ENCODE measurements at regions not wholly inside any gene's neighbourhood (a gene's known extent, or its start where the extent isn't known, plus 50 kb on each side); places are given as distances from the start of the nearest gene placed in this dataset.
A peak's percentile ranks its signal among the peaks of the same experiment; 100 is the strongest.

DNA sequence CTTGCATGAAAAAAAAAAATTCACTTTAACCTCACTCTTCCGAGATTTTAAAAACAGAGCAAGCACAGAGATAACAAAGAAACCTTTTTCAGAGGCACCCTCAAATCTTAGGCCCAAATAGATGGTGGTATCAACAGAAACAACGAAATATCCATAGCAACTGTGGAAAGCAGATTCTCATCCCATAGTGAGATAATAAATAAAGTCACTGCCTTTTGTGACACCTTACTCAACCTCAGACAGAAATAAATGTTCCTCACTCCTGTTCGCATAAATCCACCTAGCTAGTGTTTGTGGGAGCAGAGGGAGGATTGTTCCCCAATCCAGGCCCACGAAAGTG lies 60.9 kb upstream of the RTN4 start:
- intact Hi-C loops (cut with micrococcal nuclease), result no loop called here
- Mint-ChIP-seq H3K36me3 (ENCODE audit: insufficient read depth, unreplicated experiment) (no peaks in the 10 kb centered on the region), H3K27me3 (ENCODE audit: insufficient read depth, unreplicated experiment) (no peaks in the 10 kb centered on the region), H3K27ac (ENCODE audit: low read depth, unreplicated experiment) (peak overlapping the region; percentile 98), H3K4me3 (ENCODE audit: unreplicated experiment) (no peak overlapping the region), H3K9me3 (ENCODE audit: unreplicated experiment) (no peaks in the 10 kb centered on the region), H3K4me1 (ENCODE audit: insufficient read depth, unreplicated experiment) (peaks cover 41% of the 10 kb centered on the region)
- DNase-seq (ENCODE audit: unreplicated experiment), result no peak
- BruUV-seq (replicated peaks), result no TSS peak
- ChIA-PET POLR2A (interaction anchor here (0.7 to 7.4 kb wide), 4 partner anchors 8 to 60 kb away, joined by 3 to 62 read pairs (median 6); partner anchors contain the start of gene RTN4), CTCF (interaction anchor here (2.3 kb wide), 1 partner anchor 63 kb away, joined by 9 read pairs; no protein-coding TSS in a partner anchor)
- TF ChIP-seq, protein P1, sequence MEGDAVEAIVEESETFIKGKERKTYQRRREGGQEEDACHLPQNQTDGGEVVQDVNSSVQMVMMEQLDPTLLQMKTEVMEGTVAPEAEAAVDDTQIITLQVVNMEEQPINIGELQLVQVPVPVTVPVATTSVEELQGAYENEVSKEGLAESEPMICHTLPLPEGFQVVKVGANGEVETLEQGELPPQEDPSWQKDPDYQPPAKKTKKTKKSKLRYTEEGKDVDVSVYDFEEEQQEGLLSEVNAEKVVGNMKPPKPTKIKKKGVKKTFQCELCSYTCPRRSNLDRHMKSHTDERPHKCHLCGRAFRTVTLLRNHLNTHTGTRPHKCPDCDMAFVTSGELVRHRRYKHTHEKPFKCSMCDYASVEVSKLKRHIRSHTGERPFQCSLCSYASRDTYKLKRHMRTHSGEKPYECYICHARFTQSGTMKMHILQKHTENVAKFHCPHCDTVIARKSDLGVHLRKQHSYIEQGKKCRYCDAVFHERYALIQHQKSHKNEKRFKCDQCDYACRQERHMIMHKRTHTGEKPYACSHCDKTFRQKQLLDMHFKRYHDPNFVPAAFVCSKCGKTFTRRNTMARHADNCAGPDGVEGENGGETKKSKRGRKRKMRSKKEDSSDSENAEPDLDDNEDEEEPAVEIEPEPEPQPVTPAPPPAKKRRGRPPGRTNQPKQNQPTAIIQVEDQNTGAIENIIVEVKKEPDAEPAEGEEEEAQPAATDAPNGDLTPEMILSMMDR (IDR thresholded peaks at IDR 0.05; ENCODE audit: unreplicated experiment), result no peak

DNA sequence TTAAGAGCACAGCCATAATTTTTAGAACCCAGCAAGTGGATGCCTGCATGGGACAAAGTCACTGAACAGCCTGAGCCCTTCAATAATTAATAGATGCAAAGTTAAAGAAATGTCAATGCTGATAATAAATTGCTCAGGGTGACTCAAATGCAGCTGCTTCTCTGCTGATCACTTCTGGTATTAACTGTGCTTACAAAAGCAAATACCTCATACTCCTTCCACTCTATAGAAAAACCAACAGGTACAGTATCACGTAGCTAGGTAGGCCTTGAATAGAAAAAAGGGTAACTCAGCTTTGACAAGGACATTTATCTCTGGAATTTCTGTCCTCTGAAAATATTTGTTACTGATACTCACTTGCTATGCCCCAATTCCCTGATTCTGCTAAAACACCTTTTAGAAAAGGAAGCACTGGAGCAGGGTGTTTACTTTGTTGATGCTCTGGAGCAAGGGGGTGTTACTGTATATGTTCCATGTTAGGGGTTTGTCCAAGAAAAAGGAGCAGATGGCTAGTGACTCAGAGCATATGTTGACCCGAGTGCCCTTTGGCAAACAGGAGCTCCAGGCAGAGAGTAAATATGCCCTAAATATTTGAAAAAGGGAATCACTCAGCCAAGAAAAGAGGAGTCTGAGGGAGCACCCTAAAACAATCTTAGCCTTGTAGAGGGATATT lies 59.1 kb upstream of the RTN4 start:
- peak; percentile 79 for DNase-seq (ENCODE audit: unreplicated experiment)
- H3K27me3 Mint-ChIP-seq (ENCODE audit: insufficient read depth, unreplicated experiment), result no peaks in the 10 kb centered on the region
- H3K27ac Mint-ChIP-seq (ENCODE audit: low read depth, unreplicated experiment), result peak overlapping the region; percentile 98
- no TSS peak for BruUV-seq (replicated peaks)
- intact Hi-C loops (cut with micrococcal nuclease), result no loop called here
- TF ChIP-seq, protein P1 (IDR thresholded peaks at IDR 0.05; ENCODE audit: unreplicated experiment), result no peak
- H3K4me3 Mint-ChIP-seq (ENCODE audit: unreplicated experiment), result peak overlapping the region; percentile 55
- peaks cover 40% of the 10 kb centered on the region for H3K4me1 Mint-ChIP-seq (ENCODE audit: insufficient read depth, unreplicated experiment)
- ChIA-PET POLR2A (interaction anchor here (0.6 to 7.4 kb wide), 8 partner anchors 8 to 1005 kb away, joined by 3 to 62 read pairs (median 4); partner anchors contain the start of genes CLHC1, RPS27A and RTN4), CTCF (interaction anchor here (1.0 to 2.4 kb wide), 5 partner anchors 15 to 270 kb away, joined by 4 to 9 read pairs (median 5); no protein-coding TSS in a partner anchor)
- no peaks in the 10 kb centered on the region for H3K9me3 Mint-ChIP-seq (ENCODE audit: unreplicated experiment)
- no peaks in the 10 kb centered on the region for H3K36me3 Mint-ChIP-seq (ENCODE audit: insufficient read depth, unreplicated experiment)

DNA sequence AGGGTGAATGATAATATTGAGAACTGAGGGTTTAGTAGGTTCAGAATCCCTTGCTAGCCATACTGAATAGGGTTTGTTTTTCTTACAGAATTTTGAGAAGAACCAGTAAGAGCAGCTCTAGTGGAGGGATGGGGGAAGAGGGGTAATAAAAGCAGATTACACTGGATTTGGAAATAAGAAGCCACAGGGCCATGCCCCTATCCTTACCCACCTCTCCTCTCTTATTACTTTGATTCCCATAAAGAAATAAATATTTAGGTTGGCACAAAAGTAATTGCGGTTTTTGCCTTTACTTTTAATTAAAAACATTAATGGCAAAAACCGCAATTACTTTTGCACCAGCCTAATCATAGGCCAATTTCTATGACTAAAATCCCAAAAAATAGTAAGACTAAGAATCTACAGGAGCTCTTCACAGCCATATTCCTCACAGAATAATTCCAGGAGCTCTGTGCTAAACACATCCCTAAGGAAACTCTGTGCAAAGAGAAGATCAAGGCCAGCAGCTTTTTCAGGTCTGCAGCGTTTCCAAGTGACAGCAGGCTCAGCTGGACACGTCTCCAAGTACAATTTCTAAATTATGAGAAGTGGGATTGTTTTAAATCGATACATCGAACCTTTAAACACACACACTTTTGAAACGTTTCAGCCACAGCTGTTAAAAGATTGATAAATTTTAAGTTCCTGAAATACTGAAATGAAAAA lies 58.4 kb upstream of the RTN4 start:
- TF ChIP-seq, protein P1 (IDR thresholded peaks at IDR 0.05; ENCODE audit: unreplicated experiment), result no peak
- no peak for DNase-seq (ENCODE audit: unreplicated experiment)
- no peaks in the 10 kb centered on the region for H3K9me3 Mint-ChIP-seq (ENCODE audit: unreplicated experiment)
- peaks cover 40% of the 10 kb centered on the region for H3K4me1 Mint-ChIP-seq (ENCODE audit: insufficient read depth, unreplicated experiment)
- POLR2A ChIA-PET, result interaction anchor here (0.8 to 7.4 kb wide), 4 partner anchors 8 to 1005 kb away, joined by 3 to 62 read pairs (median 6); partner anchors contain the start of genes CLHC1, RPS27A and RTN4
- H3K4me3 Mint-ChIP-seq (ENCODE audit: unreplicated experiment), result no peak overlapping the region
- CTCF ChIA-PET, result interaction anchor here (0.6 to 2.4 kb wide), 6 partner anchors 14 to 269 kb away, joined by 3 to 9 read pairs (median 4); no protein-coding TSS in a partner anchor
- intact Hi-C loops (cut with micrococcal nuclease), result no loop called here
- no peaks in the 10 kb centered on the region for H3K27me3 Mint-ChIP-seq (ENCODE audit: insufficient read depth, unreplicated experiment)
- BruUV-seq (replicated peaks), result no TSS peak
- H3K36me3 Mint-ChIP-seq (ENCODE audit: insufficient read depth, unreplicated experiment), result no peaks in the 10 kb centered on the region
- peak overlapping the region; percentile 88 for H3K27ac Mint-ChIP-seq (ENCODE audit: low read depth, unreplicated experiment)

DNA sequence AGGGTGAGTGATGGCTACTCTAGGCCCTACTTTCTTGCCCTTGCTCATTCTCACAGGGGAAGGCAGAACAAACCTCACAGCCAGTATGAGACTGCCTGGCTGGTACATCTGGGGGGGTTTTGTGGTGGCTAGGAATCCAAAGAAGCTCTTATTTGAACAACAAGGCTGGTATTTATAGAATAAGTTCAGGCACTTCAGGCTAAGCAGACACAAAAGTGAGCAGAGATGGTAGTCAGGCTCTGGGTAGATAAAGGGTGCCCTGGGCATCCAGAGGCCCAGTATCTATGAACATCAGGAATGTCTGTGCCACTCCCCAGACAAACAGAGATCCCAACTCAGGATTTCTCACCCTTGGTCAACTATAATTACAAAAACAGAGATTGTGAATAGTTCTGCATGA lies 57.2 kb upstream of the RTN4 start:
- DNase-seq (ENCODE audit: unreplicated experiment), result no peak
- ChIA-PET POLR2A (interaction anchor here (7.4 kb wide), 1 partner anchor 57 kb away, joined by 62 read pairs; the partner anchor contains the start of gene RTN4), CTCF (interaction anchor here (0.6 to 2.4 kb wide), 4 partner anchors 58 to 326 kb away, joined by 3 to 8 read pairs (median 4); no protein-coding TSS in a partner anchor)
- no peaks in the 10 kb centered on the region for H3K36me3 Mint-ChIP-seq (ENCODE audit: insufficient read depth, unreplicated experiment)
- peak overlapping the region; percentile 88 for H3K27ac Mint-ChIP-seq (ENCODE audit: low read depth, unreplicated experiment)
- no peaks in the 10 kb centered on the region for H3K9me3 Mint-ChIP-seq (ENCODE audit: unreplicated experiment)
- BruUV-seq (replicated peaks), result no TSS peak
- intact Hi-C loops (cut with micrococcal nuclease), result no loop called here
- H3K27me3 Mint-ChIP-seq (ENCODE audit: insufficient read depth, unreplicated experiment), result no peaks in the 10 kb centered on the region
- peaks cover 42% of the 10 kb centered on the region for H3K4me1 Mint-ChIP-seq (ENCODE audit: insufficient read depth, unreplicated experiment)
- TF ChIP-seq, protein P1 (IDR thresholded peaks at IDR 0.05; ENCODE audit: unreplicated experiment), result no peak
- no peak overlapping the region for H3K4me3 Mint-ChIP-seq (ENCODE audit: unreplicated experiment)

All from MCF 10A (cell line).